ENCODE measurements at regions not wholly inside any gene's neighbourhood (a gene's known extent, or its start where the extent isn't known, plus 50 kb on each side); places are given as distances from the start of the nearest gene placed in this dataset.
"Not testable (repeated sequence)": the region's sequence is repeated elsewhere in the genome, so short reads cannot be mapped to it uniquely, and the experiment has no call there.

DNA sequence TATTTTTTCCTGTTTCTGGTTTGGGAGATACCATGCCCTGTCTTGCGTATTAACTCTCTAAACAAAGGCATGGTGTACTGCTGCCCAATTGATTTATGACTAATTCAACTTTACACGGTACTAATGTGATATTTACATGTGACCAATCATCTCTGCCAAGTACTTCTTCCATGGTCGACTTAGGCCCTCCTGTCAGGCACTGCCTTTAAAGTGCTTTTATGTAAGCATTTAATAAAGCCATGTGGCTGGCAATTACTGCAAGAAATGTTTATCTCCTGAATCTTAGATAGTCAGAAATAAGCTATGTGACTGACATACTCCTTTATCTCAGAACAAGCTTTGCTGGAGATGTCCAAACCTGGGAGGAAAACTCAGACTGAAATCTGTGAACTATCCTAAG lies 323.4 kb downstream of the BTBD3 start:
- Histone ChIP-seq H3K4me3 (no peak overlapping the region), H3K4me2 (no peak overlapping the region), H3K4me1 (ENCODE audit: insufficient read depth) (no peaks in the 10 kb centered on the region), H2AFZ (no peak overlapping the region), H4K20me1 (ENCODE audit: insufficient read depth, poor library complexity, severe bottlenecking) (no peaks in the 10 kb centered on the region), H3K9me3 (ENCODE audit: low read depth) (no peaks in the 10 kb centered on the region), H3K36me3 (replicated peaks; ENCODE audit: insufficient read depth, low read depth) (no peaks in the 10 kb centered on the region), H3K79me2 (no peaks in the 10 kb centered on the region), H3K9me2 (replicated peaks; ENCODE audit: insufficient read depth) (no peaks in the 10 kb centered on the region), H3K27ac (no peak overlapping the region), H3K27me3 (no peaks in the 10 kb centered on the region)
- 64% methylated on average over 3 of the region's 3 CpGs for WGBS (ENCODE audit: low lambda C conversion rate, missing lambda C conversion rate)
- TF ChIP-seq EZH2phosphoT487 (IDR thresholded peaks at IDR 0.05; ENCODE audit: low read depth, severe bottlenecking, unreplicated experiment) (no peak), EZH2 (IDR thresholded peaks at IDR 0.05; ENCODE audit: borderline replicate concordance) (no peak), CTCF (IDR thresholded peaks at IDR 0.05; ENCODE audit: poor library complexity) (no peak)
- no peak for DNase-seq (ENCODE audit: low spot score)

DNA sequence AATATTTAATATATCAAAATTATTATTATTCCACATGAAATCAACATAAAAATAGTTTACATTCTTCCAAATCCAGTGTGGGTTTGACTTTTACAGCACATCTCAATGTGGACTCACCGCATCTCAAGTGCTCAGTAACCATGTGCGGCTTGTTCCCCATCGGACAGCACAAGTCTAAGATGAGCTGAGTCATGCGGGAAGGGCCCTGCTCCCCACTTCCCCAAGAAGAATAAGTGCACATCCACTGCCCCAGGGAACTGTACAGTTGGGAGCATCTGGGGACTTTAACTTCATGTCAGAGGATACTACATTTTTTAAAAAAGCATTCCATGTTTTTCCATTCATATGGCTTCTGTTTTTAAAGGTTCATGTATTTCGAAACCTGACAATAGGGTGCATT lies 325.6 kb downstream of the BTBD3 start:
- Histone ChIP-seq H4K20me1 (ENCODE audit: insufficient read depth, poor library complexity, severe bottlenecking) (no peaks in the 10 kb centered on the region), H2AFZ (no peak overlapping the region), H3K4me2 (no peak overlapping the region), H3K36me3 (replicated peaks; ENCODE audit: insufficient read depth, low read depth) (no peaks in the 10 kb centered on the region), H3K4me1 (ENCODE audit: insufficient read depth) (no peaks in the 10 kb centered on the region), H3K4me3 (no peak overlapping the region), H3K79me2 (no peaks in the 10 kb centered on the region), H3K27me3 (no peaks in the 10 kb centered on the region), H3K9me3 (ENCODE audit: low read depth) (no peaks in the 10 kb centered on the region), H3K9me2 (replicated peaks; ENCODE audit: insufficient read depth) (no peaks in the 10 kb centered on the region), H3K27ac (no peak overlapping the region)
- WGBS (ENCODE audit: low lambda C conversion rate, missing lambda C conversion rate) = 98% methylated on average over 5 of the region's 5 CpGs
- DNase-seq (ENCODE audit: low spot score) = no peak
- no peak for TF ChIP-seq CTCF (IDR thresholded peaks at IDR 0.05; ENCODE audit: poor library complexity)
- TF ChIP-seq EZH2 (IDR thresholded peaks at IDR 0.05; ENCODE audit: borderline replicate concordance) = no peak
- no peak for TF ChIP-seq EZH2phosphoT487 (IDR thresholded peaks at IDR 0.05; ENCODE audit: low read depth, severe bottlenecking, unreplicated experiment)

DNA sequence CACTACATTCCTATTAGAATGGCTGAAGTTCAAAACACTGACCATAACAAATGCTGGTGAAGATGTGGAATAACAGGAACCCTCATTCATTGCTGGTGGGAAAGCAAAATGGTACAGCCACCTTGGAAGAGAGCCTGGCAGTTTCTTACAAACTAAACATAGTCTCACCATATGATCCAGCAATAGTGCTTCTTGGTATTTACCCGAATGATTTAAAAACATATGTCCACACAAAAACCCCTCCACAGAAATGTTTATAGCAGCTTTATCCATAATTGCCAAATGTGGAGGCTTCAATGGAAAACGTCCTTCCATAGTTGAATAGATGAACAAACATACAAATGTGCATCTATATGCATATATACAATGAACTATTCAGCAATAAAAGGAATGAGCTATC lies 330.8 kb downstream of the BTBD3 start:
- WGBS (ENCODE audit: low lambda C conversion rate, missing lambda C conversion rate) = 82% methylated on average over 2 of the region's 2 CpGs
- TF ChIP-seq CTCF (IDR thresholded peaks at IDR 0.05; ENCODE audit: poor library complexity) (no peak), EZH2phosphoT487 (IDR thresholded peaks at IDR 0.05; ENCODE audit: low read depth, severe bottlenecking, unreplicated experiment) (no peak), EZH2 (IDR thresholded peaks at IDR 0.05; ENCODE audit: borderline replicate concordance) (no peak)
- Histone ChIP-seq H3K9me3 (ENCODE audit: low read depth) (no peaks in the 10 kb centered on the region), H3K9me2 (replicated peaks; ENCODE audit: insufficient read depth) (no peaks in the 10 kb centered on the region), H3K36me3 (replicated peaks; ENCODE audit: insufficient read depth, low read depth) (no peaks in the 10 kb centered on the region), H3K4me1 (ENCODE audit: insufficient read depth) (no peaks in the 10 kb centered on the region), H3K4me3 (no peak overlapping the region), H4K20me1 (ENCODE audit: insufficient read depth, poor library complexity, severe bottlenecking) (no peaks in the 10 kb centered on the region), H2AFZ (no peak overlapping the region), H3K27me3 (no peaks in the 10 kb centered on the region), H3K79me2 (no peaks in the 10 kb centered on the region), H3K27ac (no peak overlapping the region), H3K4me2 (no peak overlapping the region)
- DNase-seq (ENCODE audit: low spot score) = no peak

DNA sequence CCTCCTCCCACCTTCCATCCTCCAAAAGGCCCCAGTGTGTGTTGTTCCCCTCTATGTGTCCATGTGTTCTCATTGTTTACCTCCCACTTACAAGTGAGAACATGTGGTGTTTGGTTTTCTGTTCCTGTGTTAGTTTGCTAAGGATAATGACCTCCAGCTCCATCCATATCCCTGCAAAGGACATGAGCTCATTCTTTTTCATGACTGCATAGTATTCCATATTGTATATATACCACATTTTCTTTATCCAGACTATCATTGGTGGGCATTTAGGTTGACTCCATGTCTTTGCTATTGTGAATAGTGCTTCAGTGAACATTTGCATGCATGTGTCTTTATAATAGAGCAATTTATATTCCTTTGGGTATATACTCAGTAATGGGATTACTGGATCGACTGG lies 333.0 kb downstream of the BTBD3 start:
- H2AFZ ChIP-seq; DNase-seq (ENCODE audit: low spot score); H3K9me3 ChIP-seq (ENCODE audit: low read depth); H3K79me2 ChIP-seq; H3K27ac ChIP-seq; H3K4me3 ChIP-seq; H3K4me2 ChIP-seq; H4K20me1 ChIP-seq (ENCODE audit: insufficient read depth, poor library complexity, severe bottlenecking); H3K4me1 ChIP-seq (ENCODE audit: insufficient read depth); H3K9me2 ChIP-seq (replicated peaks; ENCODE audit: insufficient read depth); H3K36me3 ChIP-seq (replicated peaks; ENCODE audit: insufficient read depth, low read depth); H3K27me3 ChIP-seq: not testable (repeated sequence)
- 86% methylated on average over 1 of the region's 1 CpG for WGBS (ENCODE audit: low lambda C conversion rate, missing lambda C conversion rate)

All from hepatocyte (in vitro differentiated cells).